Choroid plexus epithelial cell (primary cell): ENCODE measurements at regions not wholly inside any gene's neighbourhood (a gene's known extent, or its start where the extent isn't known, plus 50 kb on each side); places are given as distances from the start of the nearest gene placed in this dataset.

Experiments
- DNase-seq: peaks from one replicate; pipeline ENCODE4 v3.0.0-alpha.2; 2010; ENCODE audit warnings: low read depth
- H3K4me3 ChIP-seq: 2 replicates; pipeline ENCODE4 v1.5.1; 2011; ENCODE audit warnings: low read depth, mild to moderate bottlenecking, control low read depth, low read length, moderate library complexity
- TF ChIP-seq, protein P1 (sequence below): conservative IDR thresholded peaks from 2 replicates; pipeline ENCODE4 v1.5.1; 2011; ENCODE audit warnings: low read depth, mild to moderate bottlenecking, control low read depth, inconsistent platforms, low read length, moderate library complexity

DNA sequence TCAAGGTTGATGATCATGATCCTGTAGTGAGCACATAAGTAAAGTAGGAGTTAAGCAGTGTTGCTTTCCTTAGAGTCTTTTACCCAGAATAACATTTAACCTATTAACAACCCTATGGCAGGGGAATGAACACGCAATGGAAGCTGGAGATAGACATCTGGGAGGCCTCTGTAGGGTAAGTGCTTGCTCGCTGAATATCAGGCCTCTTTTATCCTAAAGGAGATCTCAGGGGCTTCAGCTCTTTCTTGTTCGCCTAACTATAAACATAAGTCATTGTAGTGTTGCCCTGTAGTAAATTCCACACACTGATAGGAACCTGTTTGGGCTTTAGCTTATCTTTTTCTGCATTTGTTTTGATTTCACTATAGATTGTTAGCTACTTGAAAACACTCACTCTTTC is 174.4 kb upstream of the TCF4 start:
- TF ChIP-seq, protein P1, sequence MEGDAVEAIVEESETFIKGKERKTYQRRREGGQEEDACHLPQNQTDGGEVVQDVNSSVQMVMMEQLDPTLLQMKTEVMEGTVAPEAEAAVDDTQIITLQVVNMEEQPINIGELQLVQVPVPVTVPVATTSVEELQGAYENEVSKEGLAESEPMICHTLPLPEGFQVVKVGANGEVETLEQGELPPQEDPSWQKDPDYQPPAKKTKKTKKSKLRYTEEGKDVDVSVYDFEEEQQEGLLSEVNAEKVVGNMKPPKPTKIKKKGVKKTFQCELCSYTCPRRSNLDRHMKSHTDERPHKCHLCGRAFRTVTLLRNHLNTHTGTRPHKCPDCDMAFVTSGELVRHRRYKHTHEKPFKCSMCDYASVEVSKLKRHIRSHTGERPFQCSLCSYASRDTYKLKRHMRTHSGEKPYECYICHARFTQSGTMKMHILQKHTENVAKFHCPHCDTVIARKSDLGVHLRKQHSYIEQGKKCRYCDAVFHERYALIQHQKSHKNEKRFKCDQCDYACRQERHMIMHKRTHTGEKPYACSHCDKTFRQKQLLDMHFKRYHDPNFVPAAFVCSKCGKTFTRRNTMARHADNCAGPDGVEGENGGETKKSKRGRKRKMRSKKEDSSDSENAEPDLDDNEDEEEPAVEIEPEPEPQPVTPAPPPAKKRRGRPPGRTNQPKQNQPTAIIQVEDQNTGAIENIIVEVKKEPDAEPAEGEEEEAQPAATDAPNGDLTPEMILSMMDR, result no peak
- no peak for DNase-seq
- H3K4me3 ChIP-seq, result no peak overlapping the region

DNA sequence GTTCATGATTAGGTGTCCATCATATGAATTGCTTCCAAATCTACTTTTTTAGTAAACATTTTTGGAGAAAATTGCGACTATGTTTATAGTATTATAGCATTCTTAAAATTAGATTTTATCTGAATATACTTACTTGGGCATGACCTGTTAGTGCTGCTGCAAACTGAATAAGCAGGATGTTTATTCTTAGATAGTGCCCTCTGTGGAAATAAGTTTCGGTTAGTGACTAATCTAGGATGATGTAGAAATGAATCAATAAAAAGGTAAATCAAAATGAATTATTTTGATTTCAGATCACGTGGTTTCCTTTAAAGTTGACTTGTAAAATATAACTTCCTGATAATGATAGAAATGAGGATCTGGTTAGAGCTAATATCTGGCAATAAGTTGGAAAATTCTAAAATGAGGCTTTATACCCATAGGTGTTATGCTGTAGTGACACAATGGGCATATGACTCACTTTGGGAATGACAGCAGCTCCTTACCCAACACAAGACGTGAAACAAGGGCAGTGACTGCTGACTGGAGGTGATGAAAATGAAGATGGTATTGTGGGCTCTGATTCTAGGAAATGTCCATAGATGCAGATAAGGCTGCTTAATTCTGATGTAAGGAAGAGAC is 165.8 kb upstream of the TCF4 start:
- DNase-seq, result no peak
- H3K4me3 ChIP-seq, result no peak overlapping the region
- TF ChIP-seq, protein P1, result no peak

DNA sequence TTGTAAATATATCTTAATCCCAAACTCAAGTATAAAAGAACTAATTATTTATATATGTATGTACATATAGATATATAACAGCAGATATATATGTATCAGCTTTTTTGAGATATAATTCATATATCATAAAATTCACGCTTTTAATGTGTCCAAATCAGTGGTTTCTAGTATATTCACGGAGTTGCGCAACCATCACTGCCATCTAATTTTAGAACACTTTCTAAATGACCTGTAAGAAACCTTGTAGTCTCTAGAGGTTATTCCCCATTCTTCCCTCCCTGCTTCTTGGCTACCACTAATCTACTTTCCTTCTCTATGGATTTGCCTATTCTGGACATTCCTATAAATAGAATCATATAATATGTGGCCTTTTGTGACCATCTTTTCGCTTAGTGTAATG is 163.5 kb upstream of the TCF4 start:
- no peak for DNase-seq
- no peak overlapping the region for H3K4me3 ChIP-seq
- TF ChIP-seq, protein P1, result no peak

DNA sequence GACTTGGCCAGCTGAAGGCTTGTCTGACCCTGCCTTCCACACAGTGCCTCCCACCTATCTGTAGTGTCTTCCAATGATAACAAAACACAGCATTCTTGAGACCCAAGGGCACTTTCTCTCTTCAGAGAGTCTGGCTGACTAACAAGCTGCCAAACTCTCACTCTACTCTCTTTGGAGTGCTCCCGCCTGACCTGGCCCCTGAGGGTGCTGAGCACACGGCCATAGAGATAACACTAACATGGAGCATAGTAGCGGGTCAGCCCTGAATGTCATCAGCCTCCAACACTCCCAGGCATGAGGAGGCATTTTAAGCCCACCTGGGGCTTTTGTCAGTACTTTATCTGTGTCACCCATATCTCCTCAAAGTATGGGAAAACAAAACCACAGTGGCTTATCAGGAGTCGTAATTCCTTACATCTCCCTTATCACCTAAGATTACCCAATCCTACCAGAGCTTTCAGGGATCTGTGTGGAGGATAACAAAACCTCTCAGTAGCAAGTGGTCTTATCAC is 160.3 kb upstream of the TCF4 start:
- no peak overlapping the region for H3K4me3 ChIP-seq
- no peak for DNase-seq
- TF ChIP-seq, protein P1, result no peak

DNA sequence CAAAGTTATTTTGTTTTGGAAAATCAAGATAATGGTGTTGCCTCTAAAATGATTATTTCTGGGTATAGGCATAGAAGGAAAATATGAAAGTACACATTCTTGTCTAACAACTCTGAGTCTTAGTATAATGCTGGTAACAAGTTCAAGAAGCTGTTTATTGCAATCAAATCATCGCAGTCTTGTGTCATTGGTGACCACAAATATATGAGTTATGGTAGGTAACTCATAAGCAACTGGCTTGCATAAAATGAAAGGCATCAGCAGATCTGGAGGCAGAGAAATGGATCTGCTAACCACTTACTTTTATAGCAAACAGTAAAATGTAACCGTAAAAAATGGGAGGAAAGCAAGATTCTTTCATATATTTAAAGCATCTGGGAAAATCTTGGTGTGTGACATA is 156.2 kb upstream of the TCF4 start:
- TF ChIP-seq, protein P1, result no peak
- H3K4me3 ChIP-seq, result no peak overlapping the region
- no peak for DNase-seq

DNA sequence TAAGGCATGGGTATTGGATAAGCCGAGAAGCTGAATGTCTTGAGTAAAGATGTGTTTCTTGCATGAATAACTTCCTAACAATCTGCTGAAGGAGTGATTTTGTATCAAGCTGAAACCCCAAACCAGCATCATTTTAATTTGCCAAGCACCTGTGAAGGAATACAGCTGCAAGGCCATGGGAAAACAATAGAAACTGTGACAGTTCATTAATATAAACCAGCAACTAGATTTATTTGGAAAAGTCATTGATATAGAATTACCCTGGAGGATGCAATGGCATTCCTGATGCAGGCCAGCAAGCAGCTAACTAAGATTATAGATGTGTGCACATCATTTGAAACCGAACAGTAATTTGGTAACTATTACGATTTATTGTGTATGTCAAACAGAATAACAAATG is 155.7 kb upstream of the TCF4 start:
- TF ChIP-seq, protein P1, result no peak
- no peak overlapping the region for H3K4me3 ChIP-seq
- DNase-seq, result no peak

DNA sequence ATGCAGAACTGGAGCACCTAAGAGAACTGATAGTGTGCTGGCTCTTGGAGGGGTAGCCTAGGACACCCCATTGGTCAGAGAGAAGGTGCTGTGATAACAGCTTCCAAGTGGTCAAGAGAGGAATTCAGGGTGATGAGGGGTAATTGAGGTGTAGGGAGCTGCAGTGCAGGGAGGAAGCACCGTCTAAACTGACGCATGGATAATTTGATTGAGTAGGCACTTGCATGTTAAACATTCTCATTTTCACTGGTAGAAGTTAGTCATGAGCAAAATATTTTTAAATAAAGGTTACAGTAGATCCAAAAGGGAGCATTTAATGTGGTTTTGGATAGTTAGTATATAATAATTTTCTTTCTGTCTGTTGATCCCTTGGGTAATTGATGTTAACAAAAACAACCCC is 155.1 kb upstream of the TCF4 start:
- DNase-seq, result no peak
- TF ChIP-seq, protein P1, result no peak

More for the DNA sequence above, 155.1 kb upstream of the TCF4 start:
- no peak overlapping the region for H3K4me3 ChIP-seq
